ENCODE measurements at regions not wholly inside any gene's neighbourhood (a gene's known extent, or its start where the extent isn't known, plus 50 kb on each side); places are given as distances from the start of the nearest gene placed in this dataset.

- Histone ChIP-seq H3K27ac (ENCODE audit: low read depth, low read length) (no peak overlapping the region), H4K20me1 (ENCODE audit: low read depth, low read length) (no peaks in the 10 kb centered on the region), H3K36me3 (ENCODE audit: low read length) (no peaks in the 10 kb centered on the region), H3K4me3 (ENCODE audit: insufficient read depth, low read length, poor library complexity, severe bottlenecking) (no peak overlapping the region), H3K4me2 (ENCODE audit: low read depth, low read length, poor library complexity, severe bottlenecking) (no peak overlapping the region), H3K27me3 (ENCODE audit: low read length) (no peaks in the 10 kb centered on the region), H2AFZ (ENCODE audit: low read depth, low read length, severe bottlenecking) (no peak overlapping the region), H3K9me3 (ENCODE audit: insufficient read depth, low read length) (no peaks in the 10 kb centered on the region), H3K79me2 (ENCODE audit: insufficient read depth, low read length) (no peaks in the 10 kb centered on the region), H3K9ac (ENCODE audit: low read length) (no peak overlapping the region), H3F3A (ENCODE audit: insufficient read depth) (no peaks in the 10 kb centered on the region), H3K9me2 (replicated peaks; ENCODE audit: insufficient read depth, low read length) (no peaks in the 10 kb centered on the region)
- TF ChIP-seq, protein P1, sequence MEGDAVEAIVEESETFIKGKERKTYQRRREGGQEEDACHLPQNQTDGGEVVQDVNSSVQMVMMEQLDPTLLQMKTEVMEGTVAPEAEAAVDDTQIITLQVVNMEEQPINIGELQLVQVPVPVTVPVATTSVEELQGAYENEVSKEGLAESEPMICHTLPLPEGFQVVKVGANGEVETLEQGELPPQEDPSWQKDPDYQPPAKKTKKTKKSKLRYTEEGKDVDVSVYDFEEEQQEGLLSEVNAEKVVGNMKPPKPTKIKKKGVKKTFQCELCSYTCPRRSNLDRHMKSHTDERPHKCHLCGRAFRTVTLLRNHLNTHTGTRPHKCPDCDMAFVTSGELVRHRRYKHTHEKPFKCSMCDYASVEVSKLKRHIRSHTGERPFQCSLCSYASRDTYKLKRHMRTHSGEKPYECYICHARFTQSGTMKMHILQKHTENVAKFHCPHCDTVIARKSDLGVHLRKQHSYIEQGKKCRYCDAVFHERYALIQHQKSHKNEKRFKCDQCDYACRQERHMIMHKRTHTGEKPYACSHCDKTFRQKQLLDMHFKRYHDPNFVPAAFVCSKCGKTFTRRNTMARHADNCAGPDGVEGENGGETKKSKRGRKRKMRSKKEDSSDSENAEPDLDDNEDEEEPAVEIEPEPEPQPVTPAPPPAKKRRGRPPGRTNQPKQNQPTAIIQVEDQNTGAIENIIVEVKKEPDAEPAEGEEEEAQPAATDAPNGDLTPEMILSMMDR (IDR thresholded peaks at IDR 0.05; ENCODE audit: insufficient read depth, low read length, poor library complexity, severe bottlenecking), result no peak
- no peak for TF ChIP-seq EZH2phosphoT487 (conservative IDR thresholded peaks at IDR 0.05; ENCODE audit: low read length)
Observed at GRCh38 chr12:24705741-24706358, 243.1 kb downstream of the BCAT1 start.

GRCh38 chr12:24705216-24705615 is 243.7 kb downstream of the BCAT1 start:
- H3K36me3 ChIP-seq (ENCODE audit: low read length), result no peaks in the 10 kb centered on the region
- H3K9ac ChIP-seq (ENCODE audit: low read length), result no peak overlapping the region
- no peak overlapping the region for H3K27ac ChIP-seq (ENCODE audit: low read depth, low read length)
- H4K20me1 ChIP-seq (ENCODE audit: low read depth, low read length), result no peaks in the 10 kb centered on the region
- H3K9me2 ChIP-seq (replicated peaks; ENCODE audit: insufficient read depth, low read length), result no peaks in the 10 kb centered on the region
- no peaks in the 10 kb centered on the region for H3K79me2 ChIP-seq (ENCODE audit: insufficient read depth, low read length)
- H3F3A ChIP-seq (ENCODE audit: insufficient read depth), result no peaks in the 10 kb centered on the region
- no peak overlapping the region for H3K4me3 ChIP-seq (ENCODE audit: insufficient read depth, low read length, poor library complexity, severe bottlenecking)
- H3K27me3 ChIP-seq (ENCODE audit: low read length), result no peaks in the 10 kb centered on the region
- no peak for TF ChIP-seq EZH2phosphoT487 (conservative IDR thresholded peaks at IDR 0.05; ENCODE audit: low read length)
- TF ChIP-seq, protein P1 (IDR thresholded peaks at IDR 0.05; ENCODE audit: insufficient read depth, low read length, poor library complexity, severe bottlenecking), result no peak
- H3K9me3 ChIP-seq (ENCODE audit: insufficient read depth, low read length), result no peaks in the 10 kb centered on the region
- H2AFZ ChIP-seq (ENCODE audit: low read depth, low read length, severe bottlenecking), result no peak overlapping the region
- H3K4me2 ChIP-seq (ENCODE audit: low read depth, low read length, poor library complexity, severe bottlenecking), result no peak overlapping the region

DNA sequence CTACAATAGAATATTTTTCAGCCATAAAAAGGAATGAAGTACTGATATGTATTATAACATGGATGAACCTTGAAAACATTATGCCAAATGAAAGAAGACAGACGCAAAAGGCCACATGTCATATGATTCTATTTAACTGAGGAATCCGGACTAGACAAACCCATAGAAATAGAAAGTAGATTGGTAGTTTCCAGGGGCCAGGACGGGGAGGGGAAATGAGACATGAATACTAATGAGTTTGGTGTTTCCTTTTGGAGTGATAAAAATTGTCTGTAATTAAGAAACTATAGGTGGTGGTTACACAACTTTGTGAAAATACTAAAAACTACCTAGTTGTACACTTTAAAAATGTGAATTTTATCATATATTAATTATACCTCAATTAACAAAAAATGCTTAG is 247.6 kb downstream of the BCAT1 start:
- no peak overlapping the region for H2AFZ ChIP-seq (ENCODE audit: low read depth, low read length, severe bottlenecking)
- H3K9me2 ChIP-seq (replicated peaks; ENCODE audit: insufficient read depth, low read length), result no peaks in the 10 kb centered on the region
- no peaks in the 10 kb centered on the region for H3K27me3 ChIP-seq (ENCODE audit: low read length)
- H3K4me2 ChIP-seq (ENCODE audit: low read depth, low read length, poor library complexity, severe bottlenecking), result no peak overlapping the region
- no peak for TF ChIP-seq EZH2phosphoT487 (conservative IDR thresholded peaks at IDR 0.05; ENCODE audit: low read length)
- H3K9ac ChIP-seq (ENCODE audit: low read length), result no peak overlapping the region
- H3K79me2 ChIP-seq (ENCODE audit: insufficient read depth, low read length), result no peaks in the 10 kb centered on the region
- no peaks in the 10 kb centered on the region for H3K36me3 ChIP-seq (ENCODE audit: low read length)
- no peaks in the 10 kb centered on the region for H3F3A ChIP-seq (ENCODE audit: insufficient read depth)
- H3K4me3 ChIP-seq (ENCODE audit: insufficient read depth, low read length, poor library complexity, severe bottlenecking), result no peak overlapping the region
- no peaks in the 10 kb centered on the region for H4K20me1 ChIP-seq (ENCODE audit: low read depth, low read length)
- no peak overlapping the region for H3K27ac ChIP-seq (ENCODE audit: low read depth, low read length)
- no peaks in the 10 kb centered on the region for H3K9me3 ChIP-seq (ENCODE audit: insufficient read depth, low read length)

- no peaks in the 10 kb centered on the region for H3K9me2 ChIP-seq (replicated peaks; ENCODE audit: insufficient read depth, low read length)
- no peak overlapping the region for H3K4me2 ChIP-seq (ENCODE audit: low read depth, low read length, poor library complexity, severe bottlenecking)
- no peak overlapping the region for H2AFZ ChIP-seq (ENCODE audit: low read depth, low read length, severe bottlenecking)
- no peaks in the 10 kb centered on the region for H4K20me1 ChIP-seq (ENCODE audit: low read depth, low read length)
- H3K4me3 ChIP-seq (ENCODE audit: insufficient read depth, low read length, poor library complexity, severe bottlenecking), result no peak overlapping the region
- no peaks in the 10 kb centered on the region for H3F3A ChIP-seq (ENCODE audit: insufficient read depth)
- no peaks in the 10 kb centered on the region for H3K36me3 ChIP-seq (ENCODE audit: low read length)
- H3K27ac ChIP-seq (ENCODE audit: low read depth, low read length), result no peak overlapping the region
- TF ChIP-seq EZH2phosphoT487 (conservative IDR thresholded peaks at IDR 0.05; ENCODE audit: low read length), result no peak
- TF ChIP-seq, protein P1 (IDR thresholded peaks at IDR 0.05; ENCODE audit: insufficient read depth, low read length, poor library complexity, severe bottlenecking), result no peak
- H3K27me3 ChIP-seq (ENCODE audit: low read length), result no peaks in the 10 kb centered on the region
- H3K9ac ChIP-seq (ENCODE audit: low read length), result no peak overlapping the region
- H3K9me3 ChIP-seq (ENCODE audit: insufficient read depth, low read length), result no peaks in the 10 kb centered on the region
- no peaks in the 10 kb centered on the region for H3K79me2 ChIP-seq (ENCODE audit: insufficient read depth, low read length)
Observed at GRCh38 chr12:24698972-24699371, 249.9 kb downstream of the BCAT1 start.
